HepG2 (cell line): ENCODE measurements at regions not wholly inside any gene's neighbourhood (a gene's known extent, or its start where the extent isn't known, plus 50 kb on each side); places are given as distances from the start of the nearest gene placed in this dataset.

Experiments
- MTF1 ChIP-seq: sonication (generic); formaldehyde crosslinking; IDR thresholded peaks from 2 replicates; pipeline ENCODE4 v1.5.0; 2020; ENCODE audit warnings: missing genetic modification reagents
- TF ChIP-seq, protein P1 (sequence below): sonication (generic); formaldehyde crosslinking; IDR thresholded peaks from 2 replicates; pipeline ENCODE4 v1.4.0; 2020; ENCODE audit warnings: missing genetic modification reagents

DNA sequence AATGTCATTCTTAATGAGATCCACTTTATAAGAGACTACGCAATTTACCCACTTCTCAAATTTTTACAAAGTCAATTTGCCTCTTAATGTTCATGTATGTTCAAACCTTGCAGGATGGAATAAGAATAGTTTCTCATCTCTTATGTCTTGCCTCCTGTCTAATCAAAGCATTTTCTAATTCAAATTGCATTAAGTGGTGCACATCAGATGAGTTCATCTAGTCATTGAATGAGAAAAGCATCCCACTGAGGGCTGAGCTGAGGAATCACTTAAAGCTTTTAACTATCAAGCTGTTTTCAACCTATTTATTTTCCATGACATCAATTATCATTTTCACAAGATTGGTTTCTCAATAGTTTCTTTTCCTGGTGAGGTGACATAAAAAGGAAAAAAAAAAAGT lies 1964.0 kb downstream of the PCDH7 start:
- TF ChIP-seq, protein P1, sequence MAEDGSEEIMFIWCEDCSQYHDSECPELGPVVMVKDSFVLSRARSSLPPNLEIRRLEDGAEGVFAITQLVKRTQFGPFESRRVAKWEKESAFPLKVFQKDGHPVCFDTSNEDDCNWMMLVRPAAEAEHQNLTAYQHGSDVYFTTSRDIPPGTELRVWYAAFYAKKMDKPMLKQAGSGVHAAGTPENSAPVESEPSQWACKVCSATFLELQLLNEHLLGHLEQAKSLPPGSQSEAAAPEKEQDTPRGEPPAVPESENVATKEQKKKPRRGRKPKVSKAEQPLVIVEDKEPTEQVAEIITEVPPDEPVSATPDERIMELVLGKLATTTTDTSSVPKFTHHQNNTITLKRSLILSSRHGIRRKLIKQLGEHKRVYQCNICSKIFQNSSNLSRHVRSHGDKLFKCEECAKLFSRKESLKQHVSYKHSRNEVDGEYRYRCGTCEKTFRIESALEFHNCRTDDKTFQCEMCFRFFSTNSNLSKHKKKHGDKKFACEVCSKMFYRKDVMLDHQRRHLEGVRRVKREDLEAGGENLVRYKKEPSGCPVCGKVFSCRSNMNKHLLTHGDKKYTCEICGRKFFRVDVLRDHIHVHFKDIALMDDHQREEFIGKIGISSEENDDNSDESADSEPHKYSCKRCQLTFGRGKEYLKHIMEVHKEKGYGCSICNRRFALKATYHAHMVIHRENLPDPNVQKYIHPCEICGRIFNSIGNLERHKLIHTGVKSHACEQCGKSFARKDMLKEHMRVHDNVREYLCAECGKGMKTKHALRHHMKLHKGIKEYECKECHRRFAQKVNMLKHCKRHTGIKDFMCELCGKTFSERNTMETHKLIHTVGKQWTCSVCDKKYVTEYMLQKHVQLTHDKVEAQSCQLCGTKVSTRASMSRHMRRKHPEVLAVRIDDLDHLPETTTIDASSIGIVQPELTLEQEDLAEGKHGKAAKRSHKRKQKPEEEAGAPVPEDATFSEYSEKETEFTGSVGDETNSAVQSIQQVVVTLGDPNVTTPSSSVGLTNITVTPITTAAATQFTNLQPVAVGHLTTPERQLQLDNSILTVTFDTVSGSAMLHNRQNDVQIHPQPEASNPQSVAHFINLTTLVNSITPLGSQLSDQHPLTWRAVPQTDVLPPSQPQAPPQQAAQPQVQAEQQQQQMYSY: no peak
- TF ChIP-seq MTF1 (CRISPR knock-in tag): no peak
